HepG2 (cell line): ENCODE measurements at regions not wholly inside any gene's neighbourhood (a gene's known extent, or its start where the extent isn't known, plus 50 kb on each side); places are given as distances from the start of the nearest gene placed in this dataset.

Experiments
- ATAC-seq: fragments of 200-7000 bp; cut with Tn5 transposase; 3 replicates; pipeline ENCODE4 v1.9.1; 2020; ENCODE audit warnings: mild to moderate bottlenecking, moderate library complexity
- BruUV-seq: library from RNA; stranded (reverse); fragments of 400-500 nt; replicated peaks from 2 replicates; lab custom pipeline; 2021; lab: Mats Ljungman, UMichigan
- CTCF ChIA-PET: fragments of 300-600 bp; formaldehyde crosslinking; extraction: SDS; loops from one replicate; lab custom pipeline; 2021; ENCODE audit warnings: low total read pairs, inconsistent platforms, low intra/inter-chr PET ratio; lab: Yijun Ruan, JAX
- POLR2A ChIA-PET: fragments of 350-600 bp; sonication (Branson Sonifier 250); formaldehyde crosslinking; loops from one replicate; lab custom pipeline; 2020; ENCODE audit warnings: antibody characterized with exemption, inconsistent platforms; lab: Yijun Ruan, JAX
- DNase-seq: peaks from one replicate; pipeline ENCODE4 v3.0.0-alpha.2; 2015; ENCODE audit warnings: low spot score
- FAIRE-seq: peaks from 3 replicates; lab custom pipeline; 2011; peaks lifted over from hg19 to GRCh38; lab: Jason Lieb, UNC
- H2AFZ ChIP-seq: one replicate; pipeline ENCODE4 v1.6.1; 2011; ENCODE audit warnings: low read length, inconsistent platforms
- H3K27ac ChIP-seq: fragments of 300-600 bp; 3 replicates; pipeline ENCODE4 v1.8.0; 2011; ENCODE audit warnings: mixed run types, mild to moderate bottlenecking, mixed read lengths, low read length, inconsistent platforms; ENCODE audit not compliant: insufficient read depth; ENCODE audit errors: extremely low read length
- H3K27me3 ChIP-seq, 2 experiments: fragments of 200-600 bp in 1 of 2; 2 replicates in 1 of 2; 3 replicates in 1 of 2; pipeline versions ENCODE4 v1.6.0 to v1.8.0; 2011; ENCODE audit warnings: low read length in 2 of 2, mild to moderate bottlenecking in 2 of 2, moderate library complexity in 2 of 2, inconsistent platforms in 1 of 2; ENCODE audit not compliant: insufficient read depth in 2 of 2, control insufficient read depth in 1 of 2
- H3K36me3 ChIP-seq, 2 experiments: fragments of 200-600 bp in 1 of 2; replicated peaks in 1 of 2; 2 replicates in 1 of 2; 3 replicates in 1 of 2; pipeline versions ENCODE4 v1.5.1 to v1.8.0; 2011; ENCODE audit warnings: low read length in 2 of 2, inconsistent platforms in 1 of 2; ENCODE audit not compliant: insufficient read depth in 2 of 2, control insufficient read depth in 1 of 2
- H3K4me1 ChIP-seq: 2 replicates; pipeline ENCODE4 v1.5.1; 2012; ENCODE audit warnings: low read length, inconsistent platforms; ENCODE audit not compliant: insufficient read depth
- H3K4me2 ChIP-seq: 2 replicates; pipeline ENCODE4 v1.6.0; 2011; ENCODE audit warnings: low read depth, low read length, inconsistent platforms
- H3K4me3 ChIP-seq, 3 experiments: fragments of 200-600 bp in 1 of 3; sonication (generic), shearing (Covaris generic) in 1 of 3; replicated peaks in 1 of 3; 2 replicates each; pipeline ENCODE4 v1.5.1; 2011 to 2016; ENCODE audit warnings: low read length in 3 of 3, inconsistent platforms in 2 of 3, low read depth in 2 of 3, mild to moderate bottlenecking in 2 of 3, control low read depth in 1 of 3, mixed read lengths in 1 of 3; ENCODE audit not compliant: insufficient read depth in 1 of 3
- H3K79me2 ChIP-seq: one replicate; pipeline ENCODE4 v1.6.1; 2011; ENCODE audit warnings: low read length, inconsistent platforms; ENCODE audit not compliant: insufficient read depth
- H3K9ac ChIP-seq: 2 replicates; pipeline ENCODE4 v1.6.0; 2011; ENCODE audit warnings: mild to moderate bottlenecking, low read depth, low read length, inconsistent platforms; ENCODE audit not compliant: insufficient read depth
- H3K9me3 ChIP-seq: 2 replicates; pipeline ENCODE4 v1.5.1; 2012; ENCODE audit warnings: mild to moderate bottlenecking, low read length
- H4K20me1 ChIP-seq: 2 replicates; pipeline ENCODE4 v1.6.0; 2011; ENCODE audit warnings: inconsistent platforms, mild to moderate bottlenecking, low read length, moderate library complexity; ENCODE audit not compliant: insufficient read depth
- ATF1 ChIP-seq: IDR thresholded peaks from 2 replicates; pipeline ENCODE4 v1.6.1; 2016; ENCODE audit warnings: mild to moderate bottlenecking, control low read depth
- CEBPG ChIP-seq: IDR thresholded peaks from 2 replicates; pipeline ENCODE4 v1.6.1; 2016
- MEIS2 ChIP-seq: sonication (generic); formaldehyde crosslinking; IDR thresholded peaks from 2 replicates; pipeline ENCODE4 v1.9.0; 2021; ENCODE audit warnings: mild to moderate bottlenecking, missing genetic modification reagents
- NR0B2 ChIP-seq: sonication (generic); formaldehyde crosslinking; IDR thresholded peaks from 2 replicates; pipeline ENCODE4 v1.4.0; 2020; ENCODE audit warnings: mild to moderate bottlenecking, missing genetic modification reagents
- NR3C1 ChIP-seq: sonication (generic); formaldehyde crosslinking; IDR thresholded peaks from 2 replicates; pipeline ENCODE4 v1.4.0; 2020; ENCODE audit warnings: missing genetic modification reagents
- PITX1 ChIP-seq: sonication (generic); formaldehyde crosslinking; IDR thresholded peaks from 2 replicates; pipeline ENCODE4 v1.5.1; 2020; ENCODE audit warnings: mild to moderate bottlenecking, missing genetic modification reagents
- SP2 ChIP-seq: sonication (generic); formaldehyde crosslinking; IDR thresholded peaks from 2 replicates; pipeline ENCODE4 v1.5.1; 2020; ENCODE audit warnings: mild to moderate bottlenecking, missing genetic modification reagents
- ZFP36L2 ChIP-seq: sonication (generic); formaldehyde crosslinking; IDR thresholded peaks from 2 replicates; pipeline ENCODE4 v1.4.0; 2020; ENCODE audit warnings: missing genetic modification reagents
- ZFP82 ChIP-seq: sonication (generic); formaldehyde crosslinking; IDR thresholded peaks from 2 replicates; pipeline ENCODE4 v1.5.1; 2020; ENCODE audit warnings: mild to moderate bottlenecking, missing genetic modification reagents, borderline replicate concordance
- ZNF136 ChIP-seq: sonication (generic); formaldehyde crosslinking; IDR thresholded peaks from 2 replicates; pipeline ENCODE4 v1.8.1; 2022; ENCODE audit warnings: low read depth, mild to moderate bottlenecking, moderate library complexity, missing genetic modification reagents
- ZNF354B ChIP-seq: sonication (generic); formaldehyde crosslinking; IDR thresholded peaks from 2 replicates; pipeline ENCODE4 v1.8.0; 2022; ENCODE audit warnings: mild to moderate bottlenecking, missing genetic modification reagents
- ZNF512 ChIP-seq: sonication (generic); formaldehyde crosslinking; IDR thresholded peaks from 2 replicates; pipeline ENCODE4 v1.4.0; 2020; ENCODE audit warnings: mild to moderate bottlenecking, missing genetic modification reagents
- ZNF558 ChIP-seq: sonication (generic); formaldehyde crosslinking; IDR thresholded peaks from 2 replicates; pipeline ENCODE4 v1.9.0; 2022; ENCODE audit warnings: mild to moderate bottlenecking, missing genetic modification reagents, borderline replicate concordance
- ZNF563 ChIP-seq: sonication (generic); formaldehyde crosslinking; IDR thresholded peaks from 2 replicates; pipeline ENCODE4 v1.8.0; 2022; ENCODE audit warnings: mild to moderate bottlenecking, moderate library complexity, missing genetic modification reagents
- ZNF619 ChIP-seq: sonication (generic); formaldehyde crosslinking; IDR thresholded peaks from 2 replicates; pipeline ENCODE4 v1.4.0; 2020; ENCODE audit warnings: mild to moderate bottlenecking, missing genetic modification reagents
- ZNF761 ChIP-seq: sonication (generic); formaldehyde crosslinking; conservative IDR thresholded peaks from 2 replicates; pipeline ENCODE4 v1.4.0; 2020; ENCODE audit warnings: mild to moderate bottlenecking, missing genetic modification reagents
- ZNF839 ChIP-seq: sonication (generic); formaldehyde crosslinking; IDR thresholded peaks from 2 replicates; pipeline ENCODE4 v1.4.0; 2020; ENCODE audit warnings: missing genetic modification reagents, mild to moderate bottlenecking, borderline replicate concordance
- ZNF883 ChIP-seq: sonication (generic); formaldehyde crosslinking; IDR thresholded peaks from 2 replicates; pipeline ENCODE4 v1.5.1; 2020; ENCODE audit warnings: mild to moderate bottlenecking, missing genetic modification reagents; ENCODE audit errors: not compliant biosample characterization
- WGBS: methylation state at CpG from one replicate; pipeline ENCODE4 v1.1.6; 2017; ENCODE audit warnings: low lambda C conversion rate; 5-methylcytosine and 5-hydroxymethylcytosine counted together
- in situ Hi-C: cut with HindIII; loops from 2 replicates; pipeline ENCODE4 v1.10.0; 2017; ENCODE audit warnings: low pct_unique_long_range_greater_than_20kb; ENCODE audit not compliant: extremely low pct_ligation_motif_present
- intact Hi-C: fragments of 100-400 bp; cut with micrococcal nuclease; formaldehyde crosslinking; loops from one replicate; pipeline ENCODE4 v1.10.0; 2022; ENCODE audit not compliant: unreplicated experiment
- TF ChIP-seq, protein P1 (sequence below): sonication (generic); formaldehyde crosslinking; IDR thresholded peaks from 2 replicates; pipeline ENCODE4 v1.4.0; 2020; ENCODE audit warnings: missing genetic modification reagents, mild to moderate bottlenecking, borderline replicate concordance

DNA sequence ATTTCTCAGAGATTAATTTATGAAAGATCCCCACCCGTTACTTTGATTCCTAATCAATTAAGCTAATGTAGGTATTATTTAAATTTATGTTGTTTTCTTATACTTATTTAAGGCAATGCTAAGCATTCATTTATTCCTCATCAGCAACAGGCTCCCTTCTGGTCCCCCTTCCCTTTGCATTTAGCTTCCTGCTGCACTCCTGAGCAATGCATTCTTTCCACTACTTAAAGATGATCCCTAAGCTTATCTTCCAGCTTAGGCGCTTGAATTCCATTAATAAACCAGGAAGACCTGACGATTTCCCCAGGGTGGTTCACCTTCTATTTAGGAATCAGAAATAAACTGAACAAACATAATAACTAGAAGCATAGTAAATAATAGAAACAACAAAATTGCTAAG, 1003.1 kb downstream of the FSTL5 start:
- CTCF ChIA-PET = no interaction called here
- Histone ChIP-seq H2AFZ (no peak overlapping the region), H3K4me2 (no peak overlapping the region), H3K4me1 (no peaks in the 10 kb centered on the region), H4K20me1 (no peaks in the 10 kb centered on the region), H3K27me3 (no peaks in the 10 kb centered on the region), H3K27ac (no peak overlapping the region), H3K79me2 (no peaks in the 10 kb centered on the region), H3K4me3 (no peak overlapping the region), H3K9me3 (no peaks in the 10 kb centered on the region), H3K9ac (no peak overlapping the region), H3K36me3 (no peaks in the 10 kb centered on the region)
- intact Hi-C loops (no loop called here), in situ Hi-C loops (no loop called here)
- WGBS = 18% methylated on average over 3 of the region's 3 CpGs
- POLR2A ChIA-PET = no interaction called here
- FAIRE-seq = no peak
- DNase-seq = no peak
- TF ChIP-seq ZFP82 (CRISPR knock-in tag) (no peak), NR0B2 (CRISPR knock-in tag) (no peak), ZNF883 (CRISPR knock-in tag) (no peak), ZNF558 (CRISPR knock-in tag) (no peak), ZFP36L2 (CRISPR knock-in tag) (no peak), ZNF354B (CRISPR knock-in tag) (no peak), PITX1 (no peak), ZNF619 (no peak)
- no peak for ATAC-seq
- no TSS peak for BruUV-seq

GRCh38 chr4:161148051-161148450, 1015.7 kb downstream of the FSTL5 start:
- Histone ChIP-seq H3K27me3 (no peaks in the 10 kb centered on the region), H4K20me1 (no peaks in the 10 kb centered on the region), H3K9me3 (no peaks in the 10 kb centered on the region), H3K4me3 (no peak overlapping the region), H2AFZ (no peak overlapping the region), H3K9ac (no peak overlapping the region), H3K4me2 (no peak overlapping the region), H3K79me2 (no peaks in the 10 kb centered on the region), H3K27ac (no peak overlapping the region), H3K36me3 (no peaks in the 10 kb centered on the region), H3K4me1 (no peaks in the 10 kb centered on the region)
- ChIA-PET CTCF (no interaction called here), POLR2A (no interaction called here)
- intact Hi-C loops = no loop called here
- FAIRE-seq (no peak), ATAC-seq (no peak), DNase-seq (no peak)
- 0% methylated on average over 2 of the region's 2 CpGs for WGBS
- in situ Hi-C loops = no loop called here
- no TSS peak for BruUV-seq
- TF ChIP-seq ATF1 (CRISPR knock-in tag) (no peak), ZNF761 (no peak), MEIS2 (CRISPR knock-in tag) (no peak), ZNF563 (CRISPR knock-in tag) (no peak), NR3C1 (CRISPR knock-in tag) (no peak), CEBPG (CRISPR knock-in tag) (no peak), SP2 (CRISPR knock-in tag) (no peak), ZNF512 (CRISPR knock-in tag) (no peak), ZNF839 (no peak), ZNF136 (CRISPR knock-in tag) (no peak)
- TF ChIP-seq, protein P1, sequence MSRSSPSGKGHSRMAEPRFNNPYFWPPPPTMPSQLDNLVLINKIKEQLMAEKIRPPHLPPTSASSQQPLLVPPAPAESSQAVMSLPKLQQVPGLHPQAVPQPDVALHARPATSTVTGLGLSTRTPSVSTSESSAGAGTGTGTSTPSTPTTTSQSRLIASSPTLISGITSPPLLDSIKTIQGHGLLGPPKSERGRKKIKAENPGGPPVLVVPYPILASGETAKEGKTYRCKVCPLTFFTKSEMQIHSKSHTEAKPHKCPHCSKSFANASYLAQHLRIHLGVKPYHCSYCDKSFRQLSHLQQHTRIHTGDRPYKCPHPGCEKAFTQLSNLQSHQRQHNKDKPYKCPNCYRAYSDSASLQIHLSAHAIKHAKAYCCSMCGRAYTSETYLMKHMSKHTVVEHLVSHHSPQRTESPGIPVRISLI (CRISPR knock-in tag) = no peak
